GM21529 (cell line): ENCODE measurements at regions not wholly inside any gene's neighbourhood (a gene's known extent, or its start where the extent isn't known, plus 50 kb on each side); places are given as distances from the start of the nearest gene placed in this dataset.
"Not testable (repeated sequence)": the region's sequence is repeated elsewhere in the genome, so short reads cannot be mapped to it uniquely, and the experiment has no call there.

Experiments
- ATAC-seq: cut with Tn5 transposase; IDR thresholded peaks from one replicate; pipeline ENCODE4 v1.9.1; 2021; ENCODE audit not compliant: unreplicated experiment

DNA sequence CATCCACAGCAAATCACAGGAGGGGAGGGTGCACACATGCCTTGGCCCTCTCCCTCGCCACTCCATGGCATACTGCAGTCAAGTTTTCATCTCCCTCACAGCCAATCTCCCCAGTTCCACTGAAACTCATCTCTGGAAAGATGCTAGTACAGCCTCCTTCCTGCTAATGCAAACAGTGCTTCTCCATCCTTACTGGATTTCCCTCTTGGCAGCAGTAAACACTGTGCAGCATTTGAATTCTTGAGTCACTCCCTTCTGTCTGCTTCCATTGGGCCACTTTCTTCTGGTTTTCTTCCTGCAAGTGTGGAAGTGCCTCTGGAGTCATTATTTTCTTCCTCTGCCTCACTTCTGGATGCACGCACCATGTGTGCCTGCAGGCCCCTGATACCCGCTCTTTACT is 460.3 kb downstream of the QKI start:
- no peak for ATAC-seq

DNA sequence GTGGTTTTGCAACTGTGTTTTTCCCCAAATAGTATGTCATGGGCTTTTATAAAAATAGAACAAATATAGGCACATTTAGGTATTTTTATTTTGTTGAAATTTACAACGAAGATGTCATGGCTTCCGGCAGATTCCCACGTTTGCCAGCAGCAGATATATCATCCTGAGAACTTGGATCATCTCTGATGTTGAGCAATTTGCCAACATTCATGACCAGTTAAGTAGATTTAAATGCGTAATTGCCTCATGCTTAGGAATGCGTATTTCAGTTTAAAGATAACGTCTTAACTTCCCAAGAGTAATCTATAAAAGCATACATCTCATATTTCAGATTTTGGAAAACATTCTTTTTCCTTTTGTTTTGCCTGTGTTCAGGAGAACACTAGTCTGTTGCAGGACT is 457.8 kb downstream of the QKI start:
- no peak for ATAC-seq

DNA sequence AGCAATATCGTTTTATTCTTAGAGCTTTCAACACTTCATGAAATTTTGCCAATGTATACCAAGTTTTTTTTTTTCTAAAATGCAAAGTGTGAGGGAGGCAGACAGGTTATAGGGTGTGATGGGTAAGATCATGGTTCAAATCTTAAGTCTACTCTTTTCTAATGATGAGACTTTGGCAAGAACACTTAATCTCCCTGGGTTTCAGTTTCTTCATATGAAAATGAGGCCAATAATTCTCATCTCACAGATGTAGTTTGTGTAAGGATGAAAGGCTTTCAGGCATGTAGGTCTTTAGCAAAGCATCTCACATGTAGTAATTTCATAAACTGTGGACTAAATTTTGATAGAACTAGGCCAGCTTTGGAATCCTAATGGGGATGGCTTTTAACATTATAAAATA is 457.1 kb downstream of the QKI start:
- no peak for ATAC-seq

DNA sequence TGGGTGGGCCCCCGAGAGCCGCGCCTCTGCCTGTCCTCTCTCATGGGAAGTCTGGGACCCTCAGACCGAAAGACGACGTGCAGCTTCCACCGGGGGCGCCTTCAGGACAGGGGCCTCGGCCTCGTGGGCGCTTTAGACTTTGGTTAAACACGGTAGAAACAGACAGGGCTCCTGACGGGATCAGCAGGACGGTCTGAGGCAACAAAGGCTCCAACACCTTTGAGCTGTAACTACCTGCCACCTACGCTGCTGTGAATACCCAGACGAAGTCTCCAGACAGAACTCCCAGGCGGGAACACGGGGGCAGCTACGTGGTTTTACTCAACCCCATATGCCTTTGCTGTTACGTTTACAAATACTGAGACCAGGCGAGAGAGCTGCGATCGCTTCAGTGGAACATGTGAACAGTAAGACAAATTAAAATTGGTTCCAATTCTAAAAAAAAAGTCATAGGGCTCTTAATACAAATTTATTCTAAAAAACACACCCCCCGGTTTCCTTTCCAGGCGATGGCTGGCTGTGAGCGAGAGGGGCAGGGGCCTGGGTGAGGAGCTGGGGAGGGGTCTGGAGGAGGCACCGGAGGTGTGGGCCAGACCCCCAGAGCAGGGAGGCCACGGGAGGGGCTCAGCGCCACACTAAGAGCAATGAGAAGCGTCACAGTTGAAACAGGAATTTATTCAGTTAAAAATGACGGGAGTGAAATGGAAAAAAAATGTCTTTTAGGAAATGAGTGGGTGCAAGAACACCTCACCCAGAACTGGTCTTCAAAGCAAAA is 453.2 kb downstream of the QKI start:
- ATAC-seq = no peak

DNA sequence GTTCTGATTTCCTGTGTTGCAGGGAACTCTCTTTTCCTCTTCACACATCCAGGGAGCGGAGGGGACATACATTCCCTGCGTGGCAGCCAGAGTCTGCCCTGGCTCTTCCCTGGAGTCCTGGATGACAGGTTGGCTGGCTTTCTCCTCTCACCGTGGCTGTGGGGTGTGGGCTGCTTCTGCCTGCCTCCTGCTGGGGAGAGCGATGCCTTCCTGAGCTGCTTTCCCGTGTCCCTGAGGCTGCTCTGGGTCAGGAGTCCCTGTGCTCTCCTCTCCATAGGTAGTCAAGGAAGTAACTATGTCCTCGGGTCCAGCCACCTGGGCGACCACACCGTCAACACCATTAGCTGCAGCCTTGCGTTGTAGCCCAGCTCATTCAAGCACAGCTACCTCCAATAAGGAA is 451.7 kb downstream of the QKI start:
- no peak for ATAC-seq

DNA sequence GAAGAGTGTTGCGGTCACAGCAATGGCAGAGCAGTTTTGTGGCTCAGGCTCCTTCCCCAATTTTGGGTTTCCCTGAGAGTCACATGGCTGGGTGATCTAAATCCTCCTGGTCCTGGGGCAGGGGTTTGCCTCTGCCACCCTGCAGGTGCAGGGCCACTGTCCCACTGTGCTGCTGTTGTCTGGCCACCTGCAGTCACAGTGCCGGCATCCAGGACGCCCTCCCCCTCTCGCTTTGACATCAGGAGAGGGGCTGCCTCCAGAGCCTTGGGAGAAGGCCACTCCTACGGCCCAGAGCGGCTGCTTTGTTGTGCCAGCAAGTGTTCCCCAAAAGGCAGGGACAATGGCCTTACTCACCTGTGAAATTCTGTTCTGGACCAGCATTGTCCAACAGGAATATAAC is 449.0 kb downstream of the QKI start:
- no peak for ATAC-seq

DNA sequence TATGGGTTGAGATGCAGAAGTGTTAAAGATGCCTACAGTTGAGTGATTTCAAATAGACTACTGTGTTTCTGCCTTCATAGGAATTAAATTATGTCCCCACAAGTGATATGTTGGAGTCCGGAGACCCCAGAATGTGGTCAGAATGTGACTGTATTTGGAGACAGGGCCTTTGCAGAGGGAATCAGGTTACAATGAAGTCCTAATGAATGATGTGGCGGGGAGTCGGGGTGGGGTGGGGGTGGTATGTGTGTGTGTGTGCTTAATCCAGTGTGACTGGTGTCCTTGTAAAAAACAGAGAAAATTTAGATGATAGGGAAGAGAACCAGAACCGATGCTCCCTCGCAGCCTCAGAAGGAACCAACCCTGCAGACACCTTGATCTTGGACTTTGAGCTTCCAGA is 448.2 kb downstream of the QKI start:
- no peak for ATAC-seq

DNA sequence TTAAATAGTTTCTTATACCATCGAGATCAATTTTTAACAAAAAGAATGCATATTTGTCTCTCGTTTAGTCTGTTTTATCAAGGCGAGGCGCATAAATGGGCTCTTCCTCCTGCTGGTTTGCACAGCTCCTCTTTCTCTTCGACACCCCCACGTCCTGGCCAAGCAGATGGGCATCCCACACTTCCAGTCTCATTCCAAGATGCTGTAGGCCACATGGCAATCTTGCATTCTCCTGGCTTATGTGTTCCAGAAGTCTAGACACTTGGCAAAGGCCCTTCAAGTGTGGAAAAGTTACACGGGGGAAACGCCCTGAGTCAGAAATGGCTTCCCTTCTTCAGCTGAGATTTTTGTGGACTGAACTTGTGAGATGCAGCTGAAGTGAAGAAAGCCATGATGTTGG is 447.1 kb downstream of the QKI start:
- no peak for ATAC-seq

DNA sequence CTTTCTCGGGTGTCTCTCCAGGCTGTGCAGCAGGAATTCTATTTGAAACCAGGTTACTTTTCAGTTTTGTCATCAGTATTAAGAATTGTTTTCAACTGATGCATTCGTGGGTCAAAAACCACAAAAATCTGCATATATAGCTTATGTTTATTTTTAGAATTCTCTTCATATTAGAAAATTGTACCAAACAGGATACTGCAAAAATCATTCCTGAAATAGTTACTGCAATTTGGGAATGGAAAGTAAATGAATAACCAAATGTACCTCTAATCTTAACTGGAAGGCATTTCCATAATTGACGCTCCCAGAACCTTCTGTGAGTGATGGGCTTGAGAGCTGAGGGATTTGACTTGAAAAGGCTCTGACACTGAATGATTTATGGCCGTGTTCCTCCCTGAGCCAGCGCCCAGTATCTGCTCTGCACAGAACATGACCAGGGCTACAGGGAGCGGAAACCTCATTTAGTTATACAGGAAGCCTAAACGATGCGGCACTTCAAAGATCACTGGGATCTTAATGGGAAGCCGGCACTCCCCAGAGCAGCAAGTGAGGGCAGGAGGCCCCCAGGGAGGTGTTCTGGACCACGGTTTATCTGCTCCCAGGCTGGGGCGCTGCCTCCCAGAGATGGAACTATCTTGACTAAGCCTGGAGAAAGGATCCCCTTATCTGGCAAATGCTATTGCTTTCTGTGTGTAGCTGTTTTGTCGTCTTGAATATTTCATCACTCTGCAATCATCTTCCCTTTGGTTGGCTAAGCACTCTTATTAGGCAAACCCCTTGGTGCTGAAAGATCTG is 446.0 kb downstream of the QKI start:
- ATAC-seq = no peak

DNA sequence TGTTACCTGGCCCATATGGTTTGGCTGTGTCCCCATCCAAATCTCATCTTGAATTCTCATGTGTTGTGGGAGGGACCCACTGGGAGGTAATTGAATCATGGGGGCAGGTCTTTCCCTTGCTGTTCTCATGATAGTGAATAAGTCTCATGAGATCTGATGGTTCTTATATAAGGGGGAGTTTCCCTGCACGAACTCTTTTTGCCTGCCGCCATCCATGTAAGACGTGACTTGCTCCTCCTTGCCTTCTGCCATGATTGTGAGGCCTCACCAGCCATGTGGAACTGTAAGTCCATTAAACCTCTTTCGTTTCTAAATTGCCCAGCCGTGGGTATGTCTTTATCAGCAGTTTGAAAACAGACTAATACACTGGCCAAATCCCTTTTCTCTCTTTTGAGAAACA is 444.4 kb downstream of the QKI start:
- not testable (repeated sequence) for ATAC-seq

DNA sequence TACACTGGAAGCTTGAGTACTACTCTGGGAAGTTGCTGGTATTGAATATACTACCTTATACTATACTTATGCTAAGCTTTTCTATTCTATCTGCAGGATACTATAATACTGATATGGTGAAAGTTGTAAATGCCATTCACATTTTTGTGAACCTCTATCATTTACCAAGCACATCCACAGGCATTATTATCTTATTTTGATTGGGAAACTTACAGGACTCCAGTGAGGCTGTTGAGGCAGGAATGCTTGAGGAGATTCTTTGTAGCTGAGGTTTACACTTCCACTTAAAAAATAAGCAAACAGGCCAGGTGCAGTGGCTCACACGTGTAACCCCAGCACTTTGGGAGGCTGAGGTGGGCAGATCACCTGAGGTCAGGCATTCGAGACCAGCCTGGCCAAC is 442.9 kb downstream of the QKI start:
- ATAC-seq = no peak

DNA sequence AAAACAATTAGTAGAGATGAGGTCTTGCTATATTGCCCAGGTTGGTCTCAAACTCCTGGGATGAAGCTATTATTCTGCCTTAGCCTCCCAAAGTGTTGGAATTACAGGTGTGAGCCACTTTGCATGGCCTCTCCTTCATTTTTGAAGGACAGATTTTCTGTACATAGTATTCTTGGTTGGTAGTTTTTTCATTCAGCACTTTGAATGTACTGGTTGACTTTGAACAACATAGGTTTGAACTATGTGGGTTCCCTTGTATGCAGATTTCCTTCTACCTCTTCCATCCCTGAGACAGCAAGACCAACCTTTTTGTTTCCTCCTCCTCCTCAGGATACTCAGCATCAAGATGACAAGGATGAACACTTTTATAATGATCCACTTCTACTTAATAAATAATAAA is 436.4 kb downstream of the QKI start:
- ATAC-seq = no peak

DNA sequence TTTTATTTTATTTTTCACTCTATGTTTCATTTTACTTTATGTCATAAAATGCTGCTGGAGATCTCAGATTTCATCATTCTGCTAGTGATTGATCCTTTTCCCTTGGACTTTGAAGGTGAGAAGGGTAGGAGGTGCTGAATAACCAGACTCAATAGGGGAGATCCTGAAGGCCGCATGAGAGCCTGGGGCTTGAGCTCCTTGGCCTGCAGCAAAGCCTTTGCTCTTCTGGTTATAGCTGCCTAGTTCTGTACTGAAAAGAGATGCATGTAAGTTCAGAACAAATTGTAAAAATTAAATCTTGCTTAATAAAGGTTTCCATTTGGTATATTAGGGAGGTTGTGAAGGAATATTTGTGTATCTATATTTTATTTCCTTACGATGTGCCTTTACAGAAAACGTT is 430.2 kb downstream of the QKI start:
- ATAC-seq = no peak

DNA sequence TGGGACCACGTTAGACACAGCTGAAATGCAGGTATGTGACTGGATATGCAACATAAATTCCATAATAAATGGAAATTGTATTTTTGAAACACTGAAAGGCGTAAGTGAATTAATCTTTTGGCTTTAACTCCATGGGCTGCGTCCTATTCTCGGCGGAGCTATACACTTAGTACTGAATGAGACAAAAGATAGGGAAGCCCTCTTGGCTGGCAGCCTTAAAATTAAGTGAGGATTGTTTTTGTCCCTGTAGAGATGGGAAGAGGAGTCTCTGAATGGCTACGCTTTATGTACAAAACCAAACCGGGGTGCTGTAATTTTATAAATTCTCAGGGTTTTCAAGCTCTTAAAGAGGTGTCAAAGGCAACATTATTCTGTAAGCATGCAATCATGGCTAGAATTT is 429.8 kb downstream of the QKI start:
- no peak for ATAC-seq

DNA sequence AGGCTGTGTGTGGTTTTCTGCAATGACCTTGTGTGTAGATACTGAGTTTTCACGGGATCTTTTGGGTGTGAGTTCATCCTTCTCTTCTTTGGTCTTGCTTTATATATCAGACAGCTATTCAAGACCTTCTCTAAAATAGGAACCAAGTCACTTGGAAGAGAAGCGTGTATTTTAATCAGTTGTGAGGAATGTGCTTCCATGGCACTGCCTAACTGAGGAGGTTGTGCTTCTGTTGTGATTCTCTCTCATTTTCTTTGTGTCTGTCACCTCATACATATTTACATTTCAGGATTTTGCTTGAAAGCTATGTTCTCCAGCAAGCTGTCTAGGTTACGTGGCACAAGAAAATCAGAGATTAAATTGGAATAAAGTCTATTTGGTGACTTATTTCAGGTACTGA is 428.7 kb downstream of the QKI start:
- no peak for ATAC-seq

DNA sequence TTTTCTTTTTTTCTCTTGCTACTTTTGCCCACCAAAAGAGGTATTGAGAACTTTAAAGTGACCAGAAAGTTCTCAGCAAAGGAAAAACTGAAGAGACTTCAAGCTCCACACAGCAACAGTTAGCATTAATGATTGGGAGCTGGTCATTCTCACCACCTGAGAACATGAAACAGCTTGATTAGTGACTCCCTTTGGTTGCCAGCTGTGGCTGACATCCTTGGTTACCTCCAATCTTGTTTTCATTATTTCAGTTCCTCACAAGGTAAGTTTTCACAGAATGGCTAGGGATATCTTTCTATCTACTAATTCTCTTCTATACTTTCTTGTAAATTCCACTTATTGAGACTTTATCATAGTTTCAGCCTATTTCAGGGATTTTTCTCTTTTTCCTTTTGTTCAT is 427.9 kb downstream of the QKI start:
- ATAC-seq = peak; percentile 59

DNA sequence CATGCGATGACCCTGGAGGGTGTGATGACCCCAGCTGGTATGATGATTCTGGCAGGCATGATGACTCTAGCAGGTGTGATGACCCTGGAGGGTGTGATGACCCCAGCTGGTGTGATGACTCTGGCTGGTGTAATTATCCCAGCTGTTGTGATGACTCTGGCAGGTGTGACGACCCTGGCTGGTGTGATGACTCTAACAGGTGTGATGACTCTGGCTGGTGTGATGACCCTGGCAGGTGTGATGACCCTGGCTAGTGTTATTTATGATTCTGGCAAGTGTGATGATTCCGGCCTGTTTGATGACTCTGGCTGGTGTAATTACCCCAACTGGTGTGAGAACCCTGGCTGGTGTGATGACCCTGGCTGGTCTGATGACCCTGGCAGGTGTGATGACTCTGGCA is 427.2 kb downstream of the QKI start:
- no peak for ATAC-seq

DNA sequence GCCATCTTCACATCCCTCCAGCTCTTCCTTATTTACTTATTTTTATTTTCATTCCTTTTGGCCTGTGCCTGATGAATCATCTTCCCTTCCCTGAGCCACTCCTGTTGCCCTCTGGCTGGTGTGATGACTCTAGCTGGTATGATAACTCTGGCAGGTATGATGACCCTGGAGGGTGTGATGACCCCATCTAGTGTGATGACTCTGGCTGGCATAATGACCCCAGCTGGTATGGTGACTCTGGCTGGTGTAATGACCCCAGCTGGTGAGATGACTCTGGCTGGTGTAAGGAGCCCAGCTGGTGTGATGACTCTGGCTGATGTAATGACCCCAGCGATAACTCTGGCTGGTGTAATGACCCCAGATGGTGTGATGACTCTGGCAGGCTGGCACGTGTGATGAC is 426.8 kb downstream of the QKI start:
- no peak for ATAC-seq

DNA sequence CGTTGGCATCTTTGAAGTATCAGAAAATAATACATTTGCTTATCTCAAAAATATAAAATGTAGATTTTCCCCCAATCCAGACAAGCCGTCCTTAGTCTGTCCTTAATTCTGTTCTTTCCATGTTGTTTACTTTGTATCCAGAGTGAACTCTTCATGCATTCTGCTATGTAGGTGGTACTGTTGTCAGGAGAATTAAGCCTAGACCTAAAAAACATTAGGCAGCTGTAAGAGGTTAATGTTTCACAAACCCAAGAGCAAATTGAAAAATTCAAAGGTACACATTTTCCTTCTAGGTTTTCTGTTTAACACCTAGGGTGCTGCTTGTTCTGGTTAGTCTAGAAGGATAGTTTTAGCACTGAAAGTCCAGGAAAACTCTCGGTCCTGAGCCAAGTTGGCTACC is 426.4 kb downstream of the QKI start:
- no peak for ATAC-seq

DNA sequence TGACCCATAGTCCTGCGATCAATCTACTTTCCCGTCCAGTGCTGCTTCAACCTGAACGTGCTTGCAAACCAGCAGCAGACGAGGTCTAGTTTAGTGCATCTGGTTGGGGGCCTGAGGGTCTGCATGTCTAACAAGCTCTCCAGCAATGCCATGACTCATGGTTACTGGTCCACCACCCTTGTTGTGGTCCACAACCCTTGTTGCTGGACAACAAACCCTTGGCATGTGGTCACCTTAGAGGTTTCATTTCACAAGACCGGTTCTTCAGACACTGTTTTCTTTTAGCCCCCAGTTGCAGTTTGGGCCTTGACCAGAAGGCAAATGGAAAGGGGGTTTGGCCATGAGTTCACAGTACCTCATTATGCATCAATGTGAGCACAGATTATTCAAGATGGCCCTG is 424.8 kb downstream of the QKI start:
- ATAC-seq = no peak

DNA sequence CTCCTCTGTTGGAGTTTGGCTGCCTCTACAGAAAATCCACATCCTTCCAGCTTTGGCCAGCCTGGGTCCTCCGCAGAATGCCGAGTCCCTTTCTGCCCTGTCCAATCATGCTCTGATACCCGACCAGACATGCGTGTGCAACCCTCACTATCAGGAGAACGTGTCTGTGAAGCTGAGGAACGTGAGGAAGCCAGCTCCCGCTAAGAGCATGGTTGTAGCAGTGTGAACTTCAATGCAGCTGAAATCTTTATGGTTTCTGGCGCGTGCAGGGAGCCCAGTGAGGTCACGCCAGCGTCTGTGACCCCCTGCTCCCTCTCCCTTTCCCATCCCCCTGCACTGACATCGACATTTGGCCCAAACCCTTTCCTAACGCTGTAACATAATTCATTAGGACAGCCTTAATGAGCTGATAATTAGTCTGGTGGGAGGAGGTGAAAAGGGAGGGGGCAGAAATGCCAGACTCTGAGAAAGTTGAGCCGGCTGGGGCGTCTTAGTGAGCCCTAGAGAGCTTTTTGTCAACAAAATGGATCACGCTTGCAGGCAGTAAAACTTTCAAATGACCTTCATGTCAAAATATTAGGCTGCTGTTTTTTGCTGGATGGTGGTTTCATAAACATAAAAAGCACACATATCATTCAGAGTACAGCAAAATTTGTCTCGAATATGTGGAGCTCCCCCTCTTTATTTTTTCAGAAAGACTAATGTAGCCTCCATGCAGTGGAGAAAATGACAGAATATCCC is 423.3 kb downstream of the QKI start:
- ATAC-seq = no peak
